B cell (primary cell): ENCODE measurements at regions not wholly inside any gene's neighbourhood (a gene's known extent, or its start where the extent isn't known, plus 50 kb on each side); places are given as distances from the start of the nearest gene placed in this dataset.

Experiments
- CTCF ChIP-seq: fragments of 200-600 bp; IDR thresholded peaks from one replicate; pipeline ENCODE4 v1.8.0; 2022; ENCODE audit warnings: antibody characterized with exemption, mild to moderate bottlenecking
- EZH2 ChIP-seq: IDR thresholded peaks from 2 replicates; pipeline ENCODE4 v1.6.1; 2012; ENCODE audit warnings: borderline replicate concordance, low read depth, mild to moderate bottlenecking, moderate library complexity, low read length; ENCODE audit not compliant: insufficient read depth, poor library complexity, severe bottlenecking

- TF ChIP-seq CTCF: no peak
- TF ChIP-seq EZH2: no peak
These were observed 482.9 kb downstream of the POM121L12 start for GRCh38 chr7:53518319-53518718.
